ENCODE measurements at regions not wholly inside any gene's neighbourhood (a gene's known extent, or its start where the extent isn't known, plus 50 kb on each side); places are given as distances from the start of the nearest gene placed in this dataset.

- ATAC-seq (ENCODE audit: low FRiP score) (no peak), DNase-seq (ENCODE audit: low spot score) (no peak)
- TF ChIP-seq CTCF (IDR thresholded peaks at IDR 0.05), result no peak
These were observed 413.4 kb downstream of the MN1 start for GRCh38 chr22:27388090-27388600.

- no peak for TF ChIP-seq CTCF (IDR thresholded peaks at IDR 0.05)
- DNase-seq (ENCODE audit: low spot score) (no peak), ATAC-seq (ENCODE audit: low FRiP score) (no peak)
These were observed 411.9 kb downstream of the MN1 start for GRCh38 chr22:27389727-27390075.

GRCh38 chr22:27391092-27391770, 410.3 kb downstream of the MN1 start:
- DNase-seq (ENCODE audit: low spot score) (no peak), ATAC-seq (ENCODE audit: low FRiP score) (peak; percentile 86)
- TF ChIP-seq CTCF (IDR thresholded peaks at IDR 0.05), result no peak

GRCh38 chr22:27393371-27393770, 408.2 kb downstream of the MN1 start:
- TF ChIP-seq CTCF (IDR thresholded peaks at IDR 0.05), result no peak
- ATAC-seq (ENCODE audit: low FRiP score) (no peak), DNase-seq (ENCODE audit: low spot score) (no peak)

- DNase-seq (ENCODE audit: low spot score) (no peak), ATAC-seq (ENCODE audit: low FRiP score) (no peak)
- no peak for TF ChIP-seq CTCF (IDR thresholded peaks at IDR 0.05)
These were observed 406.7 kb downstream of the MN1 start for GRCh38 chr22:27394806-27395404.

- ATAC-seq (ENCODE audit: low FRiP score) (no peak), DNase-seq (ENCODE audit: low spot score) (no peak)
- TF ChIP-seq CTCF (IDR thresholded peaks at IDR 0.05), result no peak
These were observed 404.3 kb downstream of the MN1 start for GRCh38 chr22:27397036-27397953.
